HG02970 (cell line): ENCODE measurements at regions not wholly inside any gene's neighbourhood (a gene's known extent, or its start where the extent isn't known, plus 50 kb on each side); places are given as distances from the start of the nearest gene placed in this dataset.
"Not testable (repeated sequence)": the region's sequence is repeated elsewhere in the genome, so short reads cannot be mapped to it uniquely, and the experiment has no call there.

Source experiments
- ATAC-seq: cut with Tn5 transposase; IDR thresholded peaks from one replicate; pipeline ENCODE4 v1.9.1; 2021; ENCODE audit warnings: mild to moderate bottlenecking, moderate library complexity, moderate number of reproducible peaks; ENCODE audit not compliant: unreplicated experiment, low FRiP score

DNA sequence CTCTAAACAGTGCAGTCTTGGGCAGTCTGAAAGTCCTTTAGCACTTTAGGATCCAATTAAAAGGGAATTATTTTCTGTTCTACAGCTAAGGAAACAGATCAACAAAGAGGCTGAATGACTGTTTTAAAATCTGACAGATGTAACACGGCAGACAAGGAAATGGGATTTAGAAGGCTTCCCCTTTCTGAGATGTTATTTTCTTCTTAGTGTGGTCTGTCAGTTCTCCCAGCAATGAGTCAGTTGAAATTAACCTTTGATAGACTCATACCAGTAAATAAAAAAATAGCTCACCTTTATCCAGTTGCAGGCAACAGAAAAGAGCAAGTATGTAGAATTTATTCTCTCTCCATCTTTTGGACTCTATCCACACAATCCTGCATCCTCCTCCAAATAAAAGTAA, 98.1 kb downstream of the NEDD1 start:
- no peak for ATAC-seq

DNA sequence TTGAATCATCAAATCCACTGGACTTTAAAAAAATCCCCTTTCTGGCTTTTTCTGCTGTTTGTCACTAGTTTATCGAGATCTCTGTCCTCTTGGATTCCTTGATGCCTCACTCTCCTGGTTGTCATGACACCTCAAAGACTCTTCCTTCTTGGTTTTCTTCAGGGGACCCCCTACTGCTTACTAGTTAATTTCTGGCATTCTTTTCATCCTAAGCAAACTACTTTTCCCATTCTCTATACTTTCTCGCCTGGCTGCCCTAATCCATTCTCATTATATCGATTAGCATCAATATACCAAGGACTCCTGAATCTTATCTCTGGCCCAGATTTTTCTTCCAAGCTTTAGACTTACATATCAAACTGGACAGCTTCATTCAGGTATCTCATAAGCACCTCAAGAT, 98.6 kb downstream of the NEDD1 start:
- no peak for ATAC-seq

DNA sequence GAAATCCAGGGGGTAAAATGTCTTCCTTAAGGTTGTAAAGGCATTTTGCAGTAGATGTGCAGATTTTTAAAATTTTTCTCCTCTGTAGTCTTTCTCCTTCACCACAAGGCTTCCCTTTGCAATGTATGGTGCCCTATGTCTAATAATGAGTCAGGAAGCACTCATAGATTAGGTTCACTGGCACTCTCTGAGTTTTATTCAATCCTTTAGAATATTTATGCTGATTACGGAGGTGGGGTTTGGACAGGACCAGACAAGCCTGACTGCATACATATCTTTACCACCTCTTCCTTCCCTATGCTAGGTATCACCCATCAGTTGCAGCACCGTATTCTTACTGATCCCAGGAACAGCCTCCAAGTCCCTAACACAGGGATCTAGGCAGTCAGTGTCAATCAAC, 99.5 kb downstream of the NEDD1 start:
- no peak for ATAC-seq

DNA sequence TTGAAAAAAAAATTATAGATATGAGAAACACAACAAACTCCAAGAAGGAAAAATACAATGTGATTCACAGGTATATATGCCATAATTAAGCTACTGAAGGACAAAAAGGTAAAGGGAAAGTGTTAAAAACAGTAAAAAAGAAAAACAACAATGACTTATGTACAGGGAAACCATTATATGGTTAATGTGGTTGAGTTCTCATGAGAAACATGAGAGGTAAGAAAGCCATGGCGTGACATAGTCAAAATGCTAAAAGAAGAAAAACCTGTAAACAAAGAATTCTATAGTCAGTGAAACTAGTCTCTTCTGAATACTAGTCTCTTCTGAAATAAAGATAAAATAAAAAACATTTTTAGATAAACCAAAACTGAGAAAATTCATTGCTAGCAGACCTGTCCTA, 109.1 kb downstream of the NEDD1 start:
- ATAC-seq: no peak

DNA sequence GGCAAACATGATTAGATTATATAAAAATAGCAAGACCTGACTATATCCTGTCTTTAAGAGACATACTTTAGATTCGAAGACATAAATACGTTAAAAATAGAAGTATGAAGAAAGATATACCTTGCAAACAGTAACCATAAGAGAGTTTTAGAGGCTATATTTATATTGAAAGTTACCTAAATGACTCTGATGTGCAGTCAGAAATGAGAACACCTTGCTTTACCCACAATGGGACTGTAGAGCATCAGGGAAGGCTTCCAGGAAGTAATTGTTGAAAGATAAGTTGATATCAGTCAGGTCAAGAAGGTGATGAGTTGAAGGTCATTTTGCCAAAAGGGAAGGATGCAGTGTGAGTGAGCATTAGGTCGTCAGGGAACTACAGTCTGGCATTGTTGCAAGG, 110.2 kb downstream of the NEDD1 start:
- no peak for ATAC-seq

DNA sequence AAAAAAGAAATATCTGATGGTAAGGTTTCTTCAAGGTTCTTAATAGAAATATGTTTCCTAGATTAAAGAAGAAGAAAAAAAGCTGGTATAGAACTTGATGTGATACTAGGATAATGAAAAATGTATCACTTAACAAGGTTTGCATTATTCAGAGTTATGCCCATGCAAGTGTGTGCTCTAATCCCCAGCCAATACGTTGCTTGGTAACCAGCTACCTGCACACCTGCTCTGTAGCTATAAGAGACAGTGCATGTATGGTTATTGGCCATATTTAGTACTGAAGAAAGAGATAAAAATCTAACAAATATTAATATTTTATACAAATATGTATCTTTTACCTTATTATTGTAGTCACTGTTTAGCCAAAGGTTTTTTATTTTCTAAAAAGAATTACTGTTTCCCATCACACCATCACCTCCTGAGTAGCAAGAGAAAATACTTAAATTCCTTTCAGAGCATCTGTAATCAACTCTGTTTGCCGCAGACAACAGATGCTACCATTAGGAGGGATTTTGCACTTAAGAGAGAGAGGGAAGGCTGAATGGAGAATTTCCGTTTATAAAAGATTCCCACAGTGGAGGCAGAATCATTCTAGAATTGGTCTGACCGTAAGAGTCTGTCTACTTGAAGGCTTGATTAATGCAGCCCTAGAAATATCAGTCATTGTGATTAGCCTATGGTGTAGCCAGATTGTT, 115.6 kb downstream of the NEDD1 start:
- no peak for ATAC-seq

DNA sequence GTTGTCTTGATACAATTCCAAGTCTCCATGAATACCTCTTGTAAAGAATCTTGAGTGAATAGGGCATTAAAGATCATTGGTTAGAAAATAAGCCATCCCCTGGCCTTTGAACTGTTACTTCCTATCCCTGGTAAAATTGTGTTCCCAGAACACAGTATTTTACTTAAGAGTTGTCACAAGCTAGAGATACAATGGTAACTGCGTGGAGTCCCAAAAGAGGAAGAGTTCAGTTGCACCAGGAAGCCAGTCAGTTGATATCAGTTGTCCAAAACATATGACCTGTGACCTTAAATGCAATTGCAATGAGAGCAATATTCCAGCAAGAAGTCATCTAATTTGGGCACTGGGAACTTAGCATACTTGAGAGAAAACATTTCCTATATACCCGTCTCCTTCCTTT, 117.3 kb downstream of the NEDD1 start:
- no peak for ATAC-seq

DNA sequence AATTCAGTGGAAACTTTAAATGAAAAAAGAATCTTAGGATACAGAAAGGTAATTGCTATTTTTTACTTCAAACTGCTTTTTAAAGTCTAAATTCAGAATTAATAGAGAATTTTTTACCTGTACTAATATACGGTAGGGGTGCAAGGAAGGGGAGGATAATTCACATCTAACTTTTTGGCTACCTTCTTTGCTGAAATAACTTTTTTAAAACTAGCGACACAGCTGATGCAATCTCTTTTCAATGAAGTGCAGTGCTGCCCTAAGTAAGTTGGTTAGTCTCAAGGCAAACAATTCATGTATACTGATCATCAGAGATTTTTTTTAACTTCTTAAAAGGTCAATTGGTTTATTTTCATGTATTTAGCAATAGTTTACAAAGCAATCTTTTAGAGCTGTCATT, 119.8 kb downstream of the NEDD1 start:
- ATAC-seq: no peak

DNA sequence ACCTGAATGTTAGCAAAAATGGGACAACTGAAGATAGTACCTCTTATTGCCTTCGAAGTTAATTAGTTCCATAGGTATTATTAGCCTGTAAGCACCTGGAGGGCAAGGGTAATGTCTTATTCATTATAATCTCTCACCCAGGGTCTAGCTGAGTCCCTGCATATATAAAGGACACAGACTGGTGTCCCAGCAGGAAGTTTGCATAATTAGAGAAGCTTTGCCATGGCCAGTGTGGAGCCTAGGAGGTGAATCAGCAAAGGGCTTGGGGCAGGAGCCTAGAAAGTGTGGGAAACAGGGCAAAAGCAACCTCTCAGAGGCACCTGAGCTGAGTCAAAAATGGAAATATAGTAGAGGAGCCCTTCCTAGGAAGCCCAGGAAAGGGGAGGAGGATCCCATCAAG, 120.4 kb downstream of the NEDD1 start:
- no peak for ATAC-seq

DNA sequence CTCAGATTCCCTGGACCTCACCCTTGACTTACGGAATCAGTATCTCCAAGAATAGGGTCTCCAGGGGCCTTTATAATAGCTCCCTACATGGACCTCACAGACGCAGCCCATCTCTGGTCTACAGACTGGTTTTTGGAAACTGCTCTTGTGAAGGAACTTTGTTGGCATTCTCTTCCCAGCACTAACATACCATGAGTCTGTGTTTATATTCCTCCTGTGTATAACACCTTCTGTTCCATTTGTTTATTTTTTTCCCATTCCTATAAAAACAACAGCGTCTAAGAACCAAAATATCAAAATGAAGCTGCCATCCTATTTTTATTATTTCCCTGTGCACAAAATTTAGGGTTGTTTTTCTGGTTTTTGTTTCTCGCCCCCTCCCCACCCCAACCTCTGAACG, 131.1 kb downstream of the NEDD1 start:
- ATAC-seq: no peak

DNA sequence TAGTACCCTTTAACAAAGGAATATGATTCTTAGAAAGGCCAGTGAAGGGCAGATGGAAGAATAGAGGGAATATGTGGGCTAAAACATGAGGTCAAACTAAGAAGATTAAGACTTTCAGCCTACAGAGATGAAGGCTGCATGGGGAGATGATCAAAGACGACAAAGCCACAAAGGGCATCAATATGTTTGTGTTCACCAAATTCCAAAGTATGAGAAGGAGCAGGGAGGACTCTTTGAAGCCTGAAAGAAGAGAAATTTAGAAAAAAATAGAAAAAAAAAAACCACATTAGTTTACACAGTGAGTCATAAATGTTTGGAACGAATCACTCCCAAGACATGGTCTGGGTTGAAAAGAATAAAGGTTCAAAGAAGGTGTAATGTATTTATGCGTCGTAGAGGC, 131.8 kb downstream of the NEDD1 start:
- ATAC-seq: no peak

DNA sequence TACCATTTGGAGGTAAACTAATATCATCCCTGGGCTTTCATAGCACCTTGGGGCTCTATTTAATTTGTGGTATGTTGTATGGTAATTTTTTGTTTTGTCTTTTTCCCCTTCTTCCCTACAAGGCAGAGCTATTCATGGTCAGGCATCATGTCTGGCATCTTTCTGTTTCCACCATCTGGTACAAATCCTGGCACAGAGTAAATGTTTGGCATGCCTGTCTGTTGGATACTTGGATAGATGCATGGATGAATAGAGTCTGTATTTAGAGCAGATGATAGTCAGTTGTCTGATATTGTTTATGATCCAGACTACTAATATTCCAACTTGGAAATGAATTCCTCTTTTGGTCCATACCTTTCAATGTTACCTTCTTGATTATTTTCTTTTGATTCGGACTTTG, 139.8 kb downstream of the NEDD1 start:
- no peak for ATAC-seq

DNA sequence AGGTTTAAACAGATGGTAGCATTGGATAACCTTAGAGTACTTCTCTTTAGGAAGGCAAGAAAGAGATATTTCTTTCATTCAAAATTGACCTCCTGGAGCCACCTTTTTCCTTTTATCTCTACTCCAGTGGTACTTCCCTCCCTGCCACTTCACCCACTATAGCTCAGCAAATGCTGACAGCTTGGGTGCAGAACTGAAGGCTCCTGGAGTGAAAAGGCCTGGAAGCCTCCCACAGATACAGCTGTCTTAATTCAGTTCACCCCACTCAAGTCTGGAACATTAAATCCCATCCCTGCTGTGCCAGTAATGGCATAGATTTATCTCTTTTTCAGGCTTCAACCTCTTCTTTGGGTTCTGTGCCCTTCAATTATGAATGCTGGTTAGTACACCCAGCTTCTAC, 140.3 kb downstream of the NEDD1 start:
- ATAC-seq: no peak

DNA sequence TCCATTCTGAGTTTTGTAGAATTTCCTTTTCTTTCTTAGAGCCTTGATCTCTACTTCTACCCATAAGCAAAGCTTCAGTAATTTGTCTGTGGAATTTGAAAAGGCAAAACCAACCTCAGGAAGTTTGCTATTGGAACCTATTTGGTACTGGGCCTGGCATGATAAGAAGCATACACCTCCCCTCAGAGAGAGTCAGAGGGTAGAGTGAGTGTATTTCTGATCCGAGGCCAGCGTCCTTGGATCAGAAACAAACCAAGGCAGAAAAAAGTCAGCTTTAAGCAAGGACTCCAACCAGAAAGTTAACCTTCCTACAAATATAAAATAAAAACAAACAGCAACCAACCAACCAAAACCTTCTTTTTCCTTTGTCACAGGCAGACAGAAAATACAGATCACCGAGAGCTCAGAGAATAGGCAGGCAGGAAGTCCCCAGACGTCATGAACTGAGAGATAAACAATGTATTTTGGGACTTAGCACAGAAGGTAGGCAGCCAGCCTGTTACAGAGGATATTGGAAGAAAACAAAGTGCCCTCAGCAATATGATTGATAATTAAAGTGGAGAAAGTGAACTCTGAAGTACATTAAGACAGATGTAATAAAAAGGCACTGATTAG, 141.5 kb downstream of the NEDD1 start:
- no peak for ATAC-seq

DNA sequence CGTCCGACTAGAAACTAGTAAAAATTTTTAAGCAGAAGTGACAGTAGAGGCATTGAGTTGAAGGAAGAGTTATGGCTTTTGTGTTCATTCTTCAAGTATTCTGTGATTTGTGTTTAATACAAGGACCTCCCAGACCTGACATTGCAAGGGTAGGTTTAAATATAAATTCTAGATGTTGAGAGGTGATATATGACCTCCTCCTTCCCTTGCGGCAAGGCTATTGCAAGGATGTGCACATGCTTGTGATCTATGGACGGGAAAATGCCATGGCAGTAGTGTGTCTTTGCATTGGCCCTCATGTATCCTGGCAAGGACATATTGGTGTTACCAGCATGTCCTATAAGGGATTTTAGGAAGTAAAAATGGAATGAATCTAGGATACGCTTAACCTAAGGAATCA, 143.5 kb downstream of the NEDD1 start:
- no peak for ATAC-seq

DNA sequence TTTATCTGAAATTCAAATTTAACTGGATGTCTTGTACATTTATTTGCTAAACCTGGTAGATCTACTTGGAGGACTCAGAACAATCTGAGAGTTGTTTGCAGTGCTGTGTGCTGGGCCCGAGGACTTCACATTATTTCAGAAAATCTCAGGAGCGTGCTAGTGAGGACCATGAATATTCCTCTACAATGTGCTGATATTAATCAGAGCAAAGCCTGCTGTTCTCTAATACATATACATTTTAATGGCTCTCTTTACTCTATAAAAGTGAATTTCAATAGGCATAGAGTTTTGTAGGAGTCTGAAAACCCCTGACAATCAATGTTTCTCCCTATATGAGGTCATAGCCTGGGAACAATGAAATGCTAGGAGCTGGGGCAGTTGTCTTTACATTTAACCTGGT, 144.3 kb downstream of the NEDD1 start:
- no peak for ATAC-seq

DNA sequence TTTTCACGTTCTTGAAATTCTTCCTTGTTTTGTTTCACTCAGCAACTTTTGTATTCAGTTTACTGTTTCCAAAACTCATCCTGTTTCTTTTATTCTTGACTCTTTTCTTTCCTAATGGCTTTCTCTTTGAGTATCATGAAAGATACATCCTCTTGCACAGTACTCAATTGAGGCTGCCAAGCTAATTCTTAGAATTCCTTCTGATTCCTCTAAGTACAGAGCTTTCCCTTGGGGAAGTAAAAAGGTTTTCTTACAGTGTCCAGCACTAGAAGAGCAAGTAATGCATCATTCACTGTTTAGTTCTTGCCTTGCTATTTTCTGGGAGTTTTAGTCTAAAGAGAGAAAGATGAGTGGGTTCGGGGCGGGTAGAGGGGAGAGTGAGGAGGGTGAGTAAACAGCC, 154.1 kb downstream of the NEDD1 start:
- no peak for ATAC-seq

DNA sequence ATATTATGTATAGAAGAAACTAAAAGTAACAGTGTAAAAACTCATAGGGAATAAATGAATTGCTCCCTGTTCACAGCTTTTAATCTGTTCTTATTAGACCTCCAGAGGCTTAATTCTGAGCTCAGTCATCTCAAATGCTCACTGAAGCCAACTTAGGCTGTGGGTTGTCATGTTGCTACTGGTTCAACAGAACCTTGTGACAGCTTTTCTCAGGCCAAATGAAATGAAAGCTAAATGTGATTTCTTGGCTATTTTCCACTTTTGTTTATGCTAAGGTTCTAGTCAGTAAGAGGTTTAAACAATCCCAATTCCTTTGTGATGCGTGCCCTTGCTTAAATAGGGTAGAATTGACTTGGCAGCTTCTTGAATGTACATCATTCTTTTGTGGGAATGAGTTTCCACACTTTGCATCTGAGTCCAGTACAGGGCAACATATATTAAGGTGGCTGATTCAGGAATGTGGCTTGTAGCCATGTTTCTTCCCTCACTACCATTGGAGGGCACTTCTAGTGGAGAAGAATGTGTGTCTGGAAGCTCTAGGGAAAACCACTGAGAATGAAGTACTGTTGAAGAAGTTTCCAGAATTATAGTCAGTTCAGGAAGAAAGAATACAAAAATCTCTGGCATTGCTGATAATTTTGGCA, 156.4 kb downstream of the NEDD1 start:
- no peak for ATAC-seq

DNA sequence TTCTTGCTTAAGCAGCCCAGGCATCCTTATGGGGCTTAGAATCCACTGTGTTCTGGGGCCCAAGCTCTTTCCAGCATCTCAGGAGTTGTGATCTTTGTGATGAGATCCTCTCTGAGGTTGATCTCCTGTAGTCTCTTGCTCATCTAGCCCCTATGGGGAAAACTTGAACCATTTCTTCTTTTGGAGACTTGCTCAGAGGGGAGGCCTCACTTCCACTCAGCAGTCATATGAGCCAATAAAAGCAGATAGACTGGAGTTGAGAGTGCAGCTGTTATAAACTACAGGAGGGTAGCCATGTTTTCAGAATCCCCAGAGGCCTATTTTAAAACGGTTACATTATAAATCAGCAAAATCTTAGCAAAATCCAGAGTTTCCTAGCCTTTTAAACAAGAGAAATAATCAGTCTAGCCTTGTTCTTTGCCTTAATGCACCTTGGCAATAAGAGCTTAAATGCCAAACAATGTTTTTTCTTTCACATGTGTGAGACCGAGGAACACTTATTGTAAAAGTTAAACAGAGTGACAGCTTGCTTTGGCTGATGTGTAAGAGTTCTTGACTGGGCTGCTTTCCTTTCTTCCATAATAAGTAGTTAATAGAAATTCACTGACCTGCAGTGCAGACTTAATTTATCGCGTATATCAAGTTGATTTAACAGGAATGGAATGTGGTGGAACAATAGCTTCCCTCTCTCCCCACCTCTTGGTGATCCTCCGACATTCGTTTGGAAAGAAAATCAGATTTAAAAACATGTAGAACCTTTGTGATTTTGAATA, 168.3 kb downstream of the NEDD1 start:
- ATAC-seq: no peak

DNA sequence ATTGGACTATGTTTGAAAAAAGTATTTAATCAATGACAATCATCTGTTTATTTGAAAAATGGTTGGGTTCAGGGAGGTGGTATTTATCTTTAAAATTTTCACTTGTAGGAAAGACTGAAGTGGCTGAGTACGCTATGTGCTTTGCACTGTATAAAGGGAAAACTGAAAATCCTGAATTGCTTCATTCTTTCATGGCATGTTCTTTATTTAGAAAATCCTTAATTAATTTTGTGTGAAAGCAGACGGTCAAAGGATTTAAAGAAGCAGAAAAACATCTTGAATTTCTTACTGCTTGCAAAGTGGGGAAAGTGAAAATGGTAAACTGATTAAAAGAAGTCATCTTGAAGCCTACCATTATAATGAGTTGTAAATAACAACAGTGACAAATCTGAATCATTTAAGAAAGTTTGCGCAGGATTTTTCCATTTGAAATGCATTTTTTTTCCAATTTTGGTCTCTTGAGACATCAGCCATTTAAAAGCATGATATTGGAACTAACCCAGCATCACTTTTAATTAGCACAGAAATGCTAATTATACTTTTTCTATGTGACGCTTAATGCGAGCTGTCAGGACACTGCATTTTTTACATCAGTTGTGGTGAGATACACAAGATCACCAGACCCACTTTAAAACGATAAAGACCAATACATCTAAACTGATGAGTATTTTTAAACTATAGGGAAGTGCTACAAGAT, 169.0 kb downstream of the NEDD1 start:
- ATAC-seq: no peak

DNA sequence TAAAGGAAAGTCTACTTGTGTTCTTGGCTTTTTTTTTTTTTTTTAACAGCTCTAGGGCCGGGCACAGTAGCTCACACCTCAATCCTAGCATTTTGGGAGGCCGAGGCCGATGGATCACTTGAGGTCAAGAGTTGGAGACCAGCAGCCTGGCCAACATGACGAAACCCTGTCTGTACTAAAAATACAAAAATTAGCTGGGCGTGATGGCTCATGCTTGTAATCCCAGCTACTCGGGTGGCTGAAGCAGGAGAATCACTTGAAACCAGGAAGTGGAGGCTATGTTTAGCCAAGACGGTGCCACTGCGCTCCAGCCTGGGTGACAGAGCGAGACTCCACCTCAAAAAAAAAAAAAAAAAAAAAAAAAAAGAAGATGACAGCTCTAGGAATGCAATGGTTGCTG, 169.9 kb downstream of the NEDD1 start:
- ATAC-seq: not testable (repeated sequence)
